ENCODE measurements at regions not wholly inside any gene's neighbourhood (a gene's known extent, or its start where the extent isn't known, plus 50 kb on each side); places are given as distances from the start of the nearest gene placed in this dataset.

DNA sequence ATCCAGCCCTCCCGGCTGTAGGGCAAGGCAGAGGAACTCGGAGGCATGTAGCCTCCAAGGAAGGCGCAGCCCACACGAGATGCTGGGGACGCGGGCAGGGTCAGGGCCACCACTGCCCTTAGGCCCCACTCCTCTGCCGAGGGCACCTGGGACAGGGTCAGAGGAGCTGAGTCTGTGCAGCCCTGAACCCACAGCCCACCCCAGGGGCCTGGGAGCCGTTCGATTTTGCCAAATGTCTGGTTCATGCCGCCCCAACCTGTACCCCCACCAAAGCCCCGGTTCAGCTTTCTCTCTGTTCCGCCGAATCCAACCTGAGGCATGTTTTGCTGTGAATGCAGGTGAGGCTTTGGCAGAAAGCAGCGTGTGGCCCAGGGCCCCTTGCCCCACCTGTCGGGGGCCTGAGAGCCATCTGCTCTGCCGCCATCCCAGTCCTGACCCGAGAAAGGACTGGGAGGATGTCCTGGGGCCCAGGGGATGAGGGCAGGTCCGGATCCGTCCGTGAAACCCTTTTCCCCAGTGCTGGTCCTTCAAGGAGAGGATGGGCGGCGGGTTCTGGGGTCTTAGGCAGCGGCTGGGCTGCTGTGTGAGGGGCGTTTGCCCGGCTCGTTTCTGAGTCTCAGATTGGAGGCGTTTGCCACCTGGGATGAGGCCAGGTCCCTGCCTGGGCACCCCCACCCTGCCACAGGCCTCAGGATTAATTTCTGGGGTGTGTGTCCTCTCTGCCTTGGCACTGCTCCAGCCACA lies 79.3 kb upstream of the GATA5 start:
- TF ChIP-seq, protein P1, sequence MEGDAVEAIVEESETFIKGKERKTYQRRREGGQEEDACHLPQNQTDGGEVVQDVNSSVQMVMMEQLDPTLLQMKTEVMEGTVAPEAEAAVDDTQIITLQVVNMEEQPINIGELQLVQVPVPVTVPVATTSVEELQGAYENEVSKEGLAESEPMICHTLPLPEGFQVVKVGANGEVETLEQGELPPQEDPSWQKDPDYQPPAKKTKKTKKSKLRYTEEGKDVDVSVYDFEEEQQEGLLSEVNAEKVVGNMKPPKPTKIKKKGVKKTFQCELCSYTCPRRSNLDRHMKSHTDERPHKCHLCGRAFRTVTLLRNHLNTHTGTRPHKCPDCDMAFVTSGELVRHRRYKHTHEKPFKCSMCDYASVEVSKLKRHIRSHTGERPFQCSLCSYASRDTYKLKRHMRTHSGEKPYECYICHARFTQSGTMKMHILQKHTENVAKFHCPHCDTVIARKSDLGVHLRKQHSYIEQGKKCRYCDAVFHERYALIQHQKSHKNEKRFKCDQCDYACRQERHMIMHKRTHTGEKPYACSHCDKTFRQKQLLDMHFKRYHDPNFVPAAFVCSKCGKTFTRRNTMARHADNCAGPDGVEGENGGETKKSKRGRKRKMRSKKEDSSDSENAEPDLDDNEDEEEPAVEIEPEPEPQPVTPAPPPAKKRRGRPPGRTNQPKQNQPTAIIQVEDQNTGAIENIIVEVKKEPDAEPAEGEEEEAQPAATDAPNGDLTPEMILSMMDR (IDR thresholded peaks at IDR 0.05; ENCODE audit: insufficient read depth, low read length, poor library complexity, severe bottlenecking) = no peak
- Histone ChIP-seq H3K27me3 (ENCODE audit: control insufficient read depth, insufficient read depth, low read length) (peaks cover 93% of the 10 kb centered on the region), H3K4me3 (ENCODE audit: low read depth, low read length) (no peak overlapping the region), H3K36me3 (ENCODE audit: control insufficient read depth, insufficient read depth, low read length) (no peaks in the 10 kb centered on the region)
- no peak for DNase-seq (ENCODE audit: low read depth)

DNA sequence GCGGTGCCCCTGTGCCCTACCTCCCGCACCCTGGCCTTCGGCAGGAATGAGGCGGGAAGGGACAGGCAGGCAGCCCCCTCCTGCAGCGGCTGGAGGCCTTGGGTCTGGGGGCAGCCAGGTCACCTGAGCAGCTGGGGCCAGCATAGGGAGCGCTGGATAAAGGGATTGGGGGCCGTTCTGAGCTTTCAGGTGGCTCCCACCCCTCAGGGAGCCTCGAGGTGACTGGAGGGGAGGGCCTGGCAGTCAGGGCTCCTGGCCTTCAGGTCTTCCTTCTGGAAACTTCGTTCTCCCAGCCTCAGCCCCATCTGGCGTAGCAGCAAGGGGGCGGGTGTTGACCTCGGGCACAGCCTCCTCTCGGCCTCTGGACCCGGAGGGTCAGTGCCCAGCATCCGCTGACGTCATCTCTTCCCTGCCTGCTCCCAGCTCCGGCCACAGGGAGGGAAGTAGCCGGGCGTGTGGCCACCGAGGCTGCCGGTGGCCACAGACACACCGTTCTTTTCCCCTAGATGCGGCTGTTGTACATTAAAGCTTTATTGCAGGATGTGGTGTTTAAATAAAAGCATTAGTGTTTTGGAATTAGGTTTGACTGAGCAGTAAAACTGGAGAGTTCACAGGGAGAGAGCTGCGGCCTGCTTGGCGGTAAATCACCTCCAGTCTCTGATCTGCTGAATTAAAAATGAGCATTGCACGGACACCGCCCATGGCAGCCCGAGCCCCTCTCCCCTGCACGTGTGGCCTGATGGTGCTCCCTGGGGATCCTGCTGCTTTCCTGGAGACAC lies 80.0 kb upstream of the GATA5 start:
- Histone ChIP-seq H3K36me3 (ENCODE audit: control insufficient read depth, insufficient read depth, low read length) (no peaks in the 10 kb centered on the region), H3K27me3 (ENCODE audit: control insufficient read depth, insufficient read depth, low read length) (peaks cover 89% of the 10 kb centered on the region), H3K4me3 (ENCODE audit: low read depth, low read length) (no peak overlapping the region)
- TF ChIP-seq, protein P1 (IDR thresholded peaks at IDR 0.05; ENCODE audit: insufficient read depth, low read length, poor library complexity, severe bottlenecking) = no peak
- DNase-seq (ENCODE audit: low read depth) = no peak

DNA sequence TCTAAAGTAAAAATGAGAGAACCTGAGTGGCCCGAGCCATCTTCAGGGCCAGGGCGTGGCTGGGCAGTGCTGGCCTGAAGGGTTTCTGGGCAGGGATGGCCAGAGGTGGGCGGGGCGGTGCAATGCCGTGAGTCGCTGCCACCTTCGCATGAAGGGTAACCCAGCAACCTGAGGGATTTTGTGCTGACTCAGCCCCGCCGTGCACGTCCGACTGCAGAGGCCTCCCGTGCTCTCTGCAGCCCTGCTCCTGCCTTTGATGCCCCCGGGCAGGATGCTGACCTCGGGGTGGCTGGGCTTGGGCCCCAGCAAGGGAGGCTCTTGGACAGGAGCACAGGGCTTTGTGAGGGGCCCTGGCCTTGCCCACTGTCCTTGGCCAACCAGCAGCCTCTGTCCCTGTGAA lies 81.7 kb upstream of the GATA5 start:
- Histone ChIP-seq H3K27me3 (ENCODE audit: control insufficient read depth, insufficient read depth, low read length) (peaks cover 86% of the 10 kb centered on the region), H3K36me3 (ENCODE audit: control insufficient read depth, insufficient read depth, low read length) (no peaks in the 10 kb centered on the region), H3K4me3 (ENCODE audit: low read depth, low read length) (no peak overlapping the region)
- TF ChIP-seq, protein P1 (IDR thresholded peaks at IDR 0.05; ENCODE audit: insufficient read depth, low read length, poor library complexity, severe bottlenecking) = no peak
- DNase-seq (ENCODE audit: low read depth) = no peak

DNA sequence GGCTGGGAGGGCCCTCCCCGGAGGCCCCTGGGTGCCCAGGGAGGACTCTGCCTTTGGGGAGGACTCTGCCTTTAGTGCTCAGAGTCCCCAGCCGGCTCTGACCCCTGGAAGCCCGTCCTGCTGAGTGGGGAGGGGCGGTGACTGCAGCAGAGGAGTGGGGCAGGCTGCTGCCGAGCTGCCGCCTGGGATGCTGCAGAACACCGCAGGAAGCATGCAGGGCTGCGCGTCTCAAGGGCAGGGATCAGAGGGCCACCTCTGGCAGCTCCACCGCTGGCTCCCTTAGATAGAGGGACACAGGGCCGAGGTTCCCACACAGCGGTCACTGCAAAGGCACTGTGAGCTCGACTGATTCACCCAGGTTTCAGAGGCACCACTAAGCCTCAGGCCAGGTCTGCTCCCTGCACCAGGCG lies 82.2 kb upstream of the GATA5 start:
- TF ChIP-seq, protein P1 (IDR thresholded peaks at IDR 0.05; ENCODE audit: insufficient read depth, low read length, poor library complexity, severe bottlenecking) = no peak
- no peak for DNase-seq (ENCODE audit: low read depth)
- Histone ChIP-seq H3K36me3 (ENCODE audit: control insufficient read depth, insufficient read depth, low read length) (no peaks in the 10 kb centered on the region), H3K27me3 (ENCODE audit: control insufficient read depth, insufficient read depth, low read length) (peaks cover 86% of the 10 kb centered on the region), H3K4me3 (ENCODE audit: low read depth, low read length) (no peak overlapping the region)

DNA sequence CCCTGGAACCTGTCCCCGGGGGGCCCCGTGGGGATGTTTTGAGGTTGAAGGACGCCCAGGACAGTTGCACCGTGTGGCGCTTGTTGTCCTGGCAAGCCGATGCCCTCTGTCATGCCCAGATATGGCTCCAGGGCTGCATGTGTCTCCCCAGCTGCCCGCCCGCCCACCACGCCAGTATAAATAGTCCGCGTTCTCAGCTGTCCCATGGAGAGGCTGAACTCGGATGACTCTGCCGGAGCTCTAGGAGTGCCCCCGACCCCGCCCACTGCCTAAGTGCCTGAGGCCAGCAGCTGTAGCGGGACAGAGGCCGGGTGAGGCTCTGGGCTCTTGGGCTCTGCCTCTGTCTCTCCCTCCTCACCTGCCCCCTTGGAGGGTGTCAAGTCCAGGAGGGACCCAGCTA lies 83.0 kb upstream of the GATA5 start:
- H3K36me3 ChIP-seq (ENCODE audit: control insufficient read depth, insufficient read depth, low read length) = no peaks in the 10 kb centered on the region
- H3K4me3 ChIP-seq (ENCODE audit: low read depth, low read length) = no peak overlapping the region
- no peak for DNase-seq (ENCODE audit: low read depth)
- TF ChIP-seq, protein P1 (IDR thresholded peaks at IDR 0.05; ENCODE audit: insufficient read depth, low read length, poor library complexity, severe bottlenecking) = no peak
- peaks cover 85% of the 10 kb centered on the region for H3K27me3 ChIP-seq (ENCODE audit: control insufficient read depth, insufficient read depth, low read length)
